ENCODE measurements at regions not wholly inside any gene's neighbourhood (a gene's known extent, or its start where the extent isn't known, plus 50 kb on each side); places are given as distances from the start of the nearest gene placed in this dataset.
"Not testable (repeated sequence)": the region's sequence is repeated elsewhere in the genome, so short reads cannot be mapped to it uniquely, and the experiment has no call there.

GRCh38 chr3:82587174-82587573 lies 825.7 kb upstream of the GBE1 start:
- peaks cover 0 to 7% (median 0%) of the 10 kb centered on the region in 3 donors for H3K4me1 ChIP-seq
- no peaks in the 10 kb centered on the region for H3K27me3 ChIP-seq
- peak in 2 of 4 donors; percentile 32 to 51 for ATAC-seq
- no peak for TF ChIP-seq CTCF (IDR thresholded peaks at IDR 0.05)
- intact Hi-C loops (cut with DNase I) = no loop called here
- FAIRE-seq = no peak
- H3K9me3 ChIP-seq = no peaks in the 10 kb centered on the region
- H3K4me3 ChIP-seq = no peak overlapping the region
- H3K36me3 ChIP-seq = no peaks in the 10 kb centered on the region
- DNase-seq = no peak
- H3K27ac ChIP-seq = no peak overlapping the region

- ATAC-seq (peak; percentile 28 to 78 (median 64)), FAIRE-seq (no peak), DNase-seq (no peak)
- no peaks in the 10 kb centered on the region for H3K9me3 ChIP-seq
- intact Hi-C loops (cut with DNase I) = no loop called here
- H3K27me3 ChIP-seq = no peaks in the 10 kb centered on the region
- H3K27ac ChIP-seq = no peak overlapping the region
- H3K4me3 ChIP-seq = no peak overlapping the region
- no peak for TF ChIP-seq CTCF (IDR thresholded peaks at IDR 0.05)
- H3K36me3 ChIP-seq = no peaks in the 10 kb centered on the region
- 27 to 28% methylated on average over 3 of the region's 3 CpGs for WGBS, 2 donors
- peaks cover 0 to 7% (median 0%) of the 10 kb centered on the region in 3 donors for H3K4me1 ChIP-seq
Measured at GRCh38 chr3:82586414-82586813, 825.0 kb upstream of the GBE1 start.

- DNase-seq; H3K27me3 ChIP-seq; H3K27ac ChIP-seq; H3K36me3 ChIP-seq; H3K4me3 ChIP-seq; intact Hi-C loops (cut with DNase I); H3K9me3 ChIP-seq; FAIRE-seq; H3K4me1 ChIP-seq: not testable (repeated sequence)
- WGBS, 2 donors = 21 to 37% methylated on average over 5 of the region's 5 CpGs
- peak; percentile 66 to 87 (median 78) for ATAC-seq
Measured at GRCh38 chr3:82586002-82586401, 824.6 kb upstream of the GBE1 start.

GRCh38 chr3:82585591-82585990 lies 824.1 kb upstream of the GBE1 start:
- 35 to 59% methylated on average over 2 of the region's 2 CpGs for WGBS, 2 donors
- H3K4me3 ChIP-seq; H3K4me1 ChIP-seq; H3K27ac ChIP-seq; FAIRE-seq; H3K36me3 ChIP-seq; DNase-seq; intact Hi-C loops (cut with DNase I); H3K9me3 ChIP-seq; H3K27me3 ChIP-seq: not testable (repeated sequence)
- ATAC-seq = peak in 3 of 4 donors; percentile 51 to 74 (median 68)

- 95 to 96% methylated on average over 16 to 27 of the region's 27 CpGs for WGBS, 2 donors
- H3K36me3 ChIP-seq; H3K27me3 ChIP-seq; H3K4me1 ChIP-seq; FAIRE-seq; intact Hi-C loops (cut with DNase I); ATAC-seq; H3K9me3 ChIP-seq; H3K4me3 ChIP-seq; H3K27ac ChIP-seq: not testable (repeated sequence)
- peak in 1 of 6 donors; percentile 55 for DNase-seq
Measured at GRCh38 chr3:82584861-82585260, 823.4 kb upstream of the GBE1 start.

GRCh38 chr3:82584415-82584814 lies 823.0 kb upstream of the GBE1 start:
- H3K27me3 ChIP-seq; H3K9me3 ChIP-seq; H3K4me3 ChIP-seq; H3K4me1 ChIP-seq; H3K27ac ChIP-seq; FAIRE-seq; intact Hi-C loops (cut with DNase I); ATAC-seq; H3K36me3 ChIP-seq: not testable (repeated sequence)
- DNase-seq = peak in 1 of 6 donors; percentile 25
- WGBS, 2 donors = 92 to 98% methylated on average over 20 to 25 of the region's 25 CpGs

GRCh38 chr3:82581350-82581749 lies 819.9 kb upstream of the GBE1 start:
- whole genome bisulfite sequencing, 2 donors = 54 to 67% methylated on average over 3 of the region's 3 CpGs
- H3K27ac ChIP-seq = no peak overlapping the region
- H3K27me3 ChIP-seq = no peaks in the 10 kb centered on the region
- no peak for FAIRE-seq
- no peak for DNase-seq
- TF ChIP-seq CTCF (IDR thresholded peaks at IDR 0.05) = no peak
- H3K36me3 ChIP-seq = no peaks in the 10 kb centered on the region
- H3K9me3 ChIP-seq = no peaks in the 10 kb centered on the region
- intact Hi-C loops (cut with DNase I) = no loop called here
- ATAC-seq = no peak
- H3K4me3 ChIP-seq = no peak overlapping the region
- peaks cover 0 to 3% (median 0%) of the 10 kb centered on the region in 3 donors for H3K4me1 ChIP-seq

Data from pancreas (tissue), 10 donors.